ENCODE measurements at regions not wholly inside any gene's neighbourhood (a gene's known extent, or its start where the extent isn't known, plus 50 kb on each side); places are given as distances from the start of the nearest gene placed in this dataset.
"Not testable (repeated sequence)": the region's sequence is repeated elsewhere in the genome, so short reads cannot be mapped to it uniquely, and the experiment has no call there.

DNA sequence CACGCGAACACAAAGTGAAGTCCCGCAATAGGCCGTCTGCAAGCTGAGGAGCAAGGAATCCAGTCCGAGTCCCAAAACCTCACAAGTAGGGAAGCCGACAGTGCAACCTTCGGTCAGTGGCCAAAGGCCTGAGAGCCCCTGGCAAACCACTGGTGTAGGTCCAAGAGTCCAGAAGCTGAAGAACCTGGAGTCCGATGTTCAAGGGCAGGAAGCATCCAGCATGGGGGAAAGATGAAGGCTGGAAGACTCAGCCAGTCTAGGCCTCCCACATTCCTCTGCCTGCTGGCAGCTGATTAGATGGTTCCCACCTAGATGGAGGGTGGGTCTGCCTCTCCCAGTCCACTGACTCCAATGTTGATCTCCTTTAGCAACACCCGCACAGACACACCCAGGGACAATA, 87.2 kb downstream of the EMX2 start:
- TF ChIP-seq, protein P1, sequence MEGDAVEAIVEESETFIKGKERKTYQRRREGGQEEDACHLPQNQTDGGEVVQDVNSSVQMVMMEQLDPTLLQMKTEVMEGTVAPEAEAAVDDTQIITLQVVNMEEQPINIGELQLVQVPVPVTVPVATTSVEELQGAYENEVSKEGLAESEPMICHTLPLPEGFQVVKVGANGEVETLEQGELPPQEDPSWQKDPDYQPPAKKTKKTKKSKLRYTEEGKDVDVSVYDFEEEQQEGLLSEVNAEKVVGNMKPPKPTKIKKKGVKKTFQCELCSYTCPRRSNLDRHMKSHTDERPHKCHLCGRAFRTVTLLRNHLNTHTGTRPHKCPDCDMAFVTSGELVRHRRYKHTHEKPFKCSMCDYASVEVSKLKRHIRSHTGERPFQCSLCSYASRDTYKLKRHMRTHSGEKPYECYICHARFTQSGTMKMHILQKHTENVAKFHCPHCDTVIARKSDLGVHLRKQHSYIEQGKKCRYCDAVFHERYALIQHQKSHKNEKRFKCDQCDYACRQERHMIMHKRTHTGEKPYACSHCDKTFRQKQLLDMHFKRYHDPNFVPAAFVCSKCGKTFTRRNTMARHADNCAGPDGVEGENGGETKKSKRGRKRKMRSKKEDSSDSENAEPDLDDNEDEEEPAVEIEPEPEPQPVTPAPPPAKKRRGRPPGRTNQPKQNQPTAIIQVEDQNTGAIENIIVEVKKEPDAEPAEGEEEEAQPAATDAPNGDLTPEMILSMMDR (IDR thresholded peaks at IDR 0.05 in 2 of 3, conservative IDR thresholded peaks at IDR 0.05 in 1 of 3; ENCODE audit: borderline replicate concordance in 1 of 3, insufficient read depth in 1 of 3, low read depth in 2 of 3, low read length in 2 of 3): not testable (repeated sequence)
- TF ChIP-seq POLR2A (IDR thresholded peaks at IDR 0.05; ENCODE audit: borderline replicate concordance, extremely low read depth, insufficient read depth, insufficient read length); SIN3A (IDR thresholded peaks at IDR 0.05; ENCODE audit: low read depth); EZH2phosphoT487 (IDR thresholded peaks at IDR 0.05; ENCODE audit: borderline replicate concordance); POLR2AphosphoS5 (IDR thresholded peaks at IDR 0.05; ENCODE audit: low read depth, low read length): not testable (repeated sequence)
- TF ChIP-seq, protein P2, sequence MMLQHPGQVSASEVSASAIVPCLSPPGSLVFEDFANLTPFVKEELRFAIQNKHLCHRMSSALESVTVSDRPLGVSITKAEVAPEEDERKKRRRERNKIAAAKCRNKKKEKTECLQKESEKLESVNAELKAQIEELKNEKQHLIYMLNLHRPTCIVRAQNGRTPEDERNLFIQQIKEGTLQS (IDR thresholded peaks at IDR 0.05): not testable (repeated sequence)
